Uterus (tissue), 3 donors: ENCODE measurements at regions not wholly inside any gene's neighbourhood (a gene's known extent, or its start where the extent isn't known, plus 50 kb on each side); places are given as distances from the start of the nearest gene placed in this dataset.

Experiments
- DNase-seq, 2 donors: peaks; one replicate each; pipeline ENCODE4 v3.0.0-alpha.2; 2019 to 2020
- H3K27ac ChIP-seq, 2 donors: fragments of 200-600 bp; sonication (generic); 1 replicate in 1 of 2; 2 replicates in 1 of 2; pipeline ENCODE4 v1.5.1; 2016 to 2018
- H3K27me3 ChIP-seq, 2 donors: fragments of 200-600 bp; sonication (generic); one replicate each; pipeline ENCODE4 v1.5.1; 2018 to 2019; ENCODE audit warnings: control low read depth in 1 of 2
- H3K36me3 ChIP-seq, 2 donors: fragments of 200-600 bp; sonication (generic); one replicate each; pipeline ENCODE4 v1.5.1; 2019; ENCODE audit warnings: control low read depth in 1 of 2
- H3K4me1 ChIP-seq, 2 donors: fragments of 200-600 bp; sonication (generic); one replicate each; pipeline ENCODE4 v1.5.1; 2018 to 2019; ENCODE audit warnings: control low read depth in 1 of 2
- H3K4me3 ChIP-seq, 2 donors: fragments of 200-600 bp; sonication (generic); 1 replicate in 1 of 2; 2 replicates in 1 of 2; pipeline ENCODE4 v1.5.1; 2018 to 2019; ENCODE audit warnings: mild to moderate bottlenecking in 1 of 2
- H3K9me3 ChIP-seq, 2 donors: fragments of 200-600 bp; sonication (generic); one replicate each; pipeline ENCODE4 v1.5.1; 2019; ENCODE audit warnings: control low read depth in 1 of 2
- POLR2A ChIP-seq, 2 donors: fragments of 450-650 bp; IDR thresholded peaks; one replicate each; pipeline ENCODE4 v1.6.1; 2016; ENCODE audit warnings: antibody characterized with exemption in 2 of 2, mild to moderate bottlenecking in 1 of 2, moderate library complexity in 1 of 2
- intact Hi-C: fragments of 100-400 bp; cut with DNase I; formaldehyde crosslinking; loops from one replicate; pipeline ENCODE4 v1.15.1; 2023; ENCODE audit warnings: low total_unique reads
- TF ChIP-seq, protein P1 (sequence below), 4 experiments: fragments of 200-600 bp in 2 of 4; fragments of 450-650 bp in 2 of 4; sonication (generic) in 2 of 4; IDR thresholded peaks; one replicate each; pipeline ENCODE4 v1.5.1; 2016 to 2019; ENCODE audit warnings: antibody characterized with exemption in 4 of 4, mild to moderate bottlenecking in 2 of 4, moderate library complexity in 1 of 4
- donor health status: DM: yes; HTN: yes; CAD: no.

DNA sequence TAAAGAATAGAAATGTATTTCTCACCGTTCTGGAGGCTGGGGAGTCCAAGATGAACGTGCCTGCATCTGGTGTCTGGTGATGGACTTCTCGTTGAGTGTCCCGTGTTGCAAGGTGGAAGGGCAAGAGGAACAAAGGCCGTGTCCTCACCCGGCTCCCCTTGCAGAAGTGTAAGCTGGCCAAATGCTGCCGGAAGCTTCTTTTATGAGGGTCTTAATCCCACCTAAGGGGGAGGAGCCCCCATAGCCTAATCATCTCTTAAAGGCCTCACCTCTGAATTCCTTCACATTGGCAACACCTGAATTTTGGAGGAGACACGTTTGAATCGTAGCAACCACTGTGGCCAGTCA lies 99.1 kb upstream of the DAP start:
- Histone ChIP-seq H3K9me3 (no peaks in the 10 kb centered on the region), H3K4me1 (no peaks in the 10 kb centered on the region), H3K27me3 (no peaks in the 10 kb centered on the region), H3K4me3 (no peak overlapping the region), H3K27ac (no peak overlapping the region), H3K36me3 (no peaks in the 10 kb centered on the region)
- DNase-seq: no peak
- intact Hi-C loops: no loop called here
- TF ChIP-seq, protein P1, sequence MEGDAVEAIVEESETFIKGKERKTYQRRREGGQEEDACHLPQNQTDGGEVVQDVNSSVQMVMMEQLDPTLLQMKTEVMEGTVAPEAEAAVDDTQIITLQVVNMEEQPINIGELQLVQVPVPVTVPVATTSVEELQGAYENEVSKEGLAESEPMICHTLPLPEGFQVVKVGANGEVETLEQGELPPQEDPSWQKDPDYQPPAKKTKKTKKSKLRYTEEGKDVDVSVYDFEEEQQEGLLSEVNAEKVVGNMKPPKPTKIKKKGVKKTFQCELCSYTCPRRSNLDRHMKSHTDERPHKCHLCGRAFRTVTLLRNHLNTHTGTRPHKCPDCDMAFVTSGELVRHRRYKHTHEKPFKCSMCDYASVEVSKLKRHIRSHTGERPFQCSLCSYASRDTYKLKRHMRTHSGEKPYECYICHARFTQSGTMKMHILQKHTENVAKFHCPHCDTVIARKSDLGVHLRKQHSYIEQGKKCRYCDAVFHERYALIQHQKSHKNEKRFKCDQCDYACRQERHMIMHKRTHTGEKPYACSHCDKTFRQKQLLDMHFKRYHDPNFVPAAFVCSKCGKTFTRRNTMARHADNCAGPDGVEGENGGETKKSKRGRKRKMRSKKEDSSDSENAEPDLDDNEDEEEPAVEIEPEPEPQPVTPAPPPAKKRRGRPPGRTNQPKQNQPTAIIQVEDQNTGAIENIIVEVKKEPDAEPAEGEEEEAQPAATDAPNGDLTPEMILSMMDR (IDR thresholded peaks at IDR 0.05): no peak

DNA sequence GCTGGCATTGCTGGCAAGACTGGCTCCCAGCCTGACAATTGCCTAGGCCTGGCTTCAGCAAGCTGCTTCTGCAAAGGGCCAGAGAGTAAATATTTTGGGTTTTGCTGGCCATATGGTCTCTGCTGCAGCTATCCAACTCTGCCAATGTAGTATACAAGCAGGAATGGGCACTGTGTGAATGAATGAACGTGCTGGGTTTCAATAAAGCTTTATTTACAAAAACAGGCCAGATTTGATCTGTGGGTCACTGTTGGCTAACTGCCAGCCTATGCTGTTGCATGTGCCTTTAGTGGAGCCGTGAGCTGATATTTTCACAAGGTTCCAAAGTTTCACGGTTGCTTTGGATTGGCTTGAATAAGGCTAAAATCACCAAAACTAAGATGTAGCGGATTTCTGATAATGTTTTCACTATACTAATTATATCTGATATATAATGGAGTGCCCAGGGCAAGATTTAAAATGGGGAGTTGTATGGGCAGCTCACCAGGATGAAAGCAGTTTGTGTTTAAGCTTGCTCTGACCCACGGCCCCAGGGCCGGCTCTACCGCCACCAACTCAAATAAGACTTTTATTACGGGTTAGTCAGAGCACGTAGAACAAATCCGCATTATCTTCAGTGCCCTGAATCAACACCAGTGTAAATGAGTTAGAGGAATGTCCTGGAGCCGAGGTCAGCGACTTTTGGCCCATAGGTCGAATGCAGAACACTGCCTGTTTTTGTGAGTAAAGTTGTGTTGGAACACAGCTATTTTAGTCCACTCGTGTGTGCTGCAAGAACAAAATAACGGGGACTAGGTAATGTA lies 98.6 kb upstream of the DAP start:
- no peak for DNase-seq
- Histone ChIP-seq H3K4me3 (no peak overlapping the region), H3K27ac (no peak overlapping the region), H3K9me3 (no peaks in the 10 kb centered on the region), H3K4me1 (no peaks in the 10 kb centered on the region), H3K36me3 (no peaks in the 10 kb centered on the region), H3K27me3 (no peaks in the 10 kb centered on the region)
- intact Hi-C loops: no loop called here
- TF ChIP-seq POLR2A (IDR thresholded peaks at IDR 0.05): no peak
- TF ChIP-seq, protein P1 (IDR thresholded peaks at IDR 0.05): no peak

DNA sequence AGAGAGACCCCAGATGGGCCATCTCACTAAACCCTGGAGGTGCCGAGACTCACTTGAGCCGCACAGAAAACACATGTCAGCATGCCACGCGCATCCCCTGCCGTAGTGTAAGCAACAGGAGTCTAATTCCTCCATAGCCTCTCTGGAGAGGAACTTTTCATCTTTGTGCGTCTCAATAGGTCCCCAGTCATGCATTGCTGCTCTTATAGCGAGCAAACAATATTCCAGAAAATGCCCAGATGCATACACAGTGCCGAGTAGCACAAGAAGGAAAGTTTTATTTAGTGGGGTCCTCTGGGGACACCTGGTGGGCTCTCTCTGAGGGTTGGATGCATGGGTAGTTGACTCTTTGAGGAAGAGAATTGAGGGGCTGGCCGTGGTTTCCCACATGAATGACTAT lies 97.9 kb upstream of the DAP start:
- no peaks in the 10 kb centered on the region for H3K4me1 ChIP-seq
- DNase-seq: no peak
- no peaks in the 10 kb centered on the region for H3K9me3 ChIP-seq
- TF ChIP-seq, protein P1 (IDR thresholded peaks at IDR 0.05): no peak
- TF ChIP-seq POLR2A (IDR thresholded peaks at IDR 0.05): no peak
- H3K27me3 ChIP-seq: no peaks in the 10 kb centered on the region
- no peaks in the 10 kb centered on the region for H3K36me3 ChIP-seq
- H3K27ac ChIP-seq: no peak overlapping the region
- intact Hi-C loops: no loop called here
- no peak overlapping the region for H3K4me3 ChIP-seq

DNA sequence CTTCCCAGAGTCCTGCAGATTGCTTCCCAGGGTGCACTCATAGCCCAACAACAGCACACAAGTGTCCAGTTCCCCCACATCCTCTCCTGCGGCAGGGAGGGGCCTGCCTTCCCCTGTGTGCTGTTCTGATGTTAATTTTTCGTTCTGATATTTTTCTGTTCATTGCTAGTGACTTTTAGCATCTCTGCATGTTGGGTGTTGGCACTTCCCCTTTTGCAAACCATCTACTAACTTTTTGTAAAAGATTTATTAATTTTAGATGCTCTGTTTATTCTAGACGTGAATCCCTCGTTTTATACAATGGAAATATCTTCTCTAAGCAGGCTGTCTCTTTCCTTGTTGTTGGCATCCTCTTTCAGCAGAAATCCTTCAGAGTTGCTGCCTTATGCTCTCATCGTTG lies 97.3 kb upstream of the DAP start:
- no peak for TF ChIP-seq POLR2A (IDR thresholded peaks at IDR 0.05)
- TF ChIP-seq, protein P1 (IDR thresholded peaks at IDR 0.05): no peak
- Histone ChIP-seq H3K4me1 (no peaks in the 10 kb centered on the region), H3K27ac (no peak overlapping the region), H3K9me3 (no peaks in the 10 kb centered on the region), H3K27me3 (no peaks in the 10 kb centered on the region), H3K4me3 (no peak overlapping the region), H3K36me3 (no peaks in the 10 kb centered on the region)
- intact Hi-C loops: no loop called here
- DNase-seq: no peak

DNA sequence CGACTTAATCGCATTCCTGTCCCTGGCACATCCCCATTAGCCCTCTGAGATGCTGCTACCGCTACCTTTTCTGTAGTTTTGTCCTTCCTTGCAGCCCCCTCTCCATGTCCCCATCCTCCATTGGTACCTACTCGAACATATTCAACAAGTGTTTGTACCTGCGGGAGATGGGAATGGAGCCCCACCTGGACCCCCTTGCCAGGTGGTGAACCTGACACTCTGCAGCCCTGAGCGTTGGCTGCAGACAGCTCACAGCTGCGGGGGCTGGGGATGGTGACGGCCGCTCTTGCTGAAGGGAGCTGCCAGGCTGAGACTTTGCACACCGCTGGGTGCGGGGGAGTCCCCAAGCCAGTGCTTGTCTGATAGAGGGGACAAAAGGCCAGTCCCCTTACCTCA lies 96.3 kb upstream of the DAP start:
- TF ChIP-seq POLR2A (IDR thresholded peaks at IDR 0.05): no peak
- H3K4me3 ChIP-seq: no peak overlapping the region

More for the DNA sequence above, 96.3 kb upstream of the DAP start:
- DNase-seq: no peak
- H3K36me3 ChIP-seq: no peaks in the 10 kb centered on the region
- no peaks in the 10 kb centered on the region for H3K9me3 ChIP-seq
- H3K27me3 ChIP-seq: no peaks in the 10 kb centered on the region
- no peaks in the 10 kb centered on the region for H3K4me1 ChIP-seq
- intact Hi-C loops: no loop called here
- no peak overlapping the region for H3K27ac ChIP-seq
